OCI-LY1 (cell line): ENCODE measurements at regions not wholly inside any gene's neighbourhood (a gene's known extent, or its start where the extent isn't known, plus 50 kb on each side); places are given as distances from the start of the nearest gene placed in this dataset.

Source experiments
- H2AFZ ChIP-seq: fragments of 200-600 bp; sonication (generic), shearing (Covaris generic); 2 replicates; pipeline ENCODE4 v1.6.0; 2014; ENCODE audit warnings: antibody characterized with exemption, mild to moderate bottlenecking, low read length
- H3F3A ChIP-seq: fragments of 200-600 bp; sonication (generic), shearing (Covaris generic); 2 replicates; pipeline ENCODE4 v1.6.0; 2014; ENCODE audit warnings: mild to moderate bottlenecking, antibody characterized with exemption, low read length, moderate library complexity; ENCODE audit not compliant: insufficient read depth
- H3K27ac ChIP-seq: fragments of 200-600 bp; sonication (generic); 2 replicates; pipeline ENCODE4 v1.5.1; 2014; ENCODE audit warnings: low read length, mixed run types, mild to moderate bottlenecking, low read depth; ENCODE audit not compliant: poor library complexity, severe bottlenecking
- H3K27me3 ChIP-seq: fragments of 200-600 bp; sonication (generic); 2 replicates; pipeline ENCODE4 v1.6.0; 2014; ENCODE audit warnings: antibody characterized with exemption, mild to moderate bottlenecking, low read length, moderate library complexity; ENCODE audit not compliant: insufficient read depth
- H3K36me3 ChIP-seq: fragments of 200-600 bp; sonication (generic); 2 replicates; pipeline ENCODE4 v1.6.1; 2014; ENCODE audit warnings: mild to moderate bottlenecking, antibody characterized with exemption, low read length, moderate library complexity, mixed read lengths; ENCODE audit not compliant: insufficient read depth
- H3K4me1 ChIP-seq: fragments of 200-600 bp; sonication (generic); 2 replicates; pipeline ENCODE4 v1.5.1; 2014; ENCODE audit warnings: mild to moderate bottlenecking, low read length, moderate library complexity; ENCODE audit not compliant: insufficient read depth, severe bottlenecking
- H3K4me2 ChIP-seq: fragments of 200-600 bp; sonication (generic), shearing (Covaris generic); 2 replicates; pipeline ENCODE4 v1.6.1; 2014; ENCODE audit warnings: low read length
- H3K4me3 ChIP-seq: fragments of 200-600 bp; sonication (generic); 2 replicates; pipeline ENCODE4 v1.5.1; 2014; ENCODE audit warnings: low read length, low read depth, mild to moderate bottlenecking, mixed read lengths; ENCODE audit not compliant: poor library complexity, severe bottlenecking
- H3K79me2 ChIP-seq: fragments of 200-600 bp; shearing (Covaris generic); 2 replicates; pipeline ENCODE4 v1.6.1; 2016; ENCODE audit warnings: mixed run types, low read length, mixed read lengths; ENCODE audit not compliant: insufficient read depth
- H3K9ac ChIP-seq: fragments of 200-600 bp; sonication (generic), shearing (Covaris generic); 2 replicates; pipeline ENCODE4 v1.6.1; 2014; ENCODE audit warnings: mild to moderate bottlenecking, low read length, mixed read lengths
- H3K9me2 ChIP-seq: fragments of 200-600 bp; sonication (generic), shearing (Covaris generic); 2 replicates; pipeline ENCODE4 v1.6.1; 2014; ENCODE audit warnings: low read depth, mild to moderate bottlenecking, low read length, mixed read lengths
- H3K9me3 ChIP-seq: fragments of 200-600 bp; shearing (Covaris generic); 2 replicates; pipeline ENCODE4 v1.6.1; 2014; ENCODE audit warnings: low read length, mixed read lengths
- H4K20me1 ChIP-seq: fragments of 200-600 bp; sonication (generic), shearing (Covaris generic); 2 replicates; pipeline ENCODE4 v1.6.0; 2016; ENCODE audit warnings: mild to moderate bottlenecking, low read length; ENCODE audit not compliant: insufficient read depth
- CTCF ChIP-seq: fragments of 200-600 bp; sonication (generic), shearing (Covaris generic); IDR thresholded peaks from 2 replicates; pipeline ENCODE4 v1.5.1; 2017; ENCODE audit warnings: mild to moderate bottlenecking, antibody characterized with exemption, low read length, moderate library complexity, mixed read lengths
- EZH2 ChIP-seq: fragments of 200-600 bp; sonication (generic), shearing (Covaris generic); IDR thresholded peaks from 2 replicates; pipeline ENCODE4 v1.8.0; 2017; ENCODE audit warnings: borderline replicate concordance, mixed run types, mild to moderate bottlenecking, antibody characterized with exemption, low read length, moderate library complexity, mixed read lengths

DNA sequence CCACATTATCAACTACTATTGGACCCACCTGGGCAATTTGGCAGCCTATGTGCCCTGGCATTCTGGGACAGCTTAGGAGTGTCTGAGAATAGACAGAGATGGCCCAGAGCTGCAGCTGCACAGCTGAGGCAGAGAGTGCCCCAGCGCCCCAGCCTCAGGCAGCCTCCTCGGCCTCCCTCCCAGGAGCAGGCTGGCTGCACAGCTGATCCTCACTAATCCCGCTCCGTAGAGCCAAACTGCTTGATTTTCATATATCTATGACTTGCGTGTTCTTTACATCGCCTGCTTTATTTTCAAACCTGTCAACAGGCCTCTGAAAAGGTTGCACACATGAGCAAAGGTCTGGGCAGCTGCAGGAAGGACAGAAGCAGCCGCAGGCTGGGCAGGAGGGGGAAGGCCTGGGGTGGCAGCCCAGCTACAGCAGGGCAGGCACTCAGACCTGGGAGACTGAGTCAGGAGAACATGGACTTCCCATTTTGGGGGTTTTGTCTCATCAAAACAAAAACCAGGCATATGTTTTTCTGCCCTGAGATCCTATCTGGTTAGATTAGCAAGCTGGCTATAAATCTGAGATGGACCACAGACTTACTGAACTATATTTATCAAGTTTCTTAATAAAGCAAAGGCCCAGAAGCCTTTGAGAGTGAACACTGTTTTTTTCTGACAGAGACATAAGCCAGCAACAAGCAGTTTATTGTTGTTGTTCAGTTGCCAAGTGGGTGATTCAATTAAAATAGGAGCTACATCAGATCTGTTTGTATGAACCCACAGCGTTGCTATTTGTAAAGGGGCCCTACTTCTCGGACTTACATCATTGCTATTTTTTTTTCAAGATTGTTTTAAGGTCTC lies 301.8 kb upstream of the DUSP10 start:
- no peaks in the 10 kb centered on the region for H3K27me3 ChIP-seq
- no peak overlapping the region for H2AFZ ChIP-seq
- no peak overlapping the region for H3K27ac ChIP-seq
- H3K9ac ChIP-seq, result no peak overlapping the region
- no peak overlapping the region for H3K4me3 ChIP-seq
- H3K36me3 ChIP-seq, result no peaks in the 10 kb centered on the region
- H3K9me2 ChIP-seq, result no peaks in the 10 kb centered on the region
- TF ChIP-seq CTCF, result no peak
- TF ChIP-seq EZH2, result no peak
- H3K4me1 ChIP-seq, result no peaks in the 10 kb centered on the region
- H3K4me2 ChIP-seq, result no peak overlapping the region
- no peaks in the 10 kb centered on the region for H4K20me1 ChIP-seq
- H3K9me3 ChIP-seq, result no peaks in the 10 kb centered on the region
- H3K79me2 ChIP-seq, result no peaks in the 10 kb centered on the region
- no peaks in the 10 kb centered on the region for H3F3A ChIP-seq

DNA sequence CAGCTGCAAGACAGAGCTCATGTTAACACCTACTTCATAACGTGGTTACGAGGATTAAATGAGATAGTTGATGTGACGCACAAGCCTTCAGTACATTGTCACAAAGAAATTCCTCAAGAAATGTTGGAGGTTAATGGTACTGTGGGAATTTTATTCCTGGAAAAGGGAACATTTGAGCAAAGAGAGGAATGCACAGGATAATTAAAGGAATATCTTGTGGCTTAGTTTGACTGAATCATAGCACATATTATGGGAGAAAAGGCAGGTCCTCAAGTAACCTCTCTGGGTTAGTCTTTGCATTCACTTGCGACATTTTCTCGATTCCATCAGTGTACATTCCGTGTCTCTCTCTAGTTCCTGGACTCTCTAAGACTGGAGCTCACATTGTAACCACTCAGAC lies 300.2 kb upstream of the DUSP10 start:
- H3K9me3 ChIP-seq, result no peaks in the 10 kb centered on the region
- no peak overlapping the region for H3K4me2 ChIP-seq
- no peaks in the 10 kb centered on the region for H3K4me1 ChIP-seq
- H3K9ac ChIP-seq, result no peak overlapping the region
- no peaks in the 10 kb centered on the region for H3K27me3 ChIP-seq
- no peak overlapping the region for H3K27ac ChIP-seq
- no peaks in the 10 kb centered on the region for H3K79me2 ChIP-seq
- H4K20me1 ChIP-seq, result no peaks in the 10 kb centered on the region
- H2AFZ ChIP-seq, result no peak overlapping the region
- no peaks in the 10 kb centered on the region for H3F3A ChIP-seq
- H3K36me3 ChIP-seq, result no peaks in the 10 kb centered on the region
- no peaks in the 10 kb centered on the region for H3K9me2 ChIP-seq
- no peak for TF ChIP-seq CTCF
- no peak for TF ChIP-seq EZH2
- H3K4me3 ChIP-seq, result no peak overlapping the region

- no peaks in the 10 kb centered on the region for H3K4me1 ChIP-seq
- TF ChIP-seq EZH2 (no peak), CTCF (no peak)
Measured at GRCh38 chr1:222040955-222041354, 299.1 kb upstream of the DUSP10 start.

More at GRCh38 chr1:222040955-222041354, 299.1 kb upstream of the DUSP10 start:
- no peak overlapping the region for H3K27ac ChIP-seq
- H4K20me1 ChIP-seq, result no peaks in the 10 kb centered on the region
- H3K9me3 ChIP-seq, result no peaks in the 10 kb centered on the region
- H3K9ac ChIP-seq, result no peak overlapping the region
- H3K4me2 ChIP-seq, result no peak overlapping the region
- H3F3A ChIP-seq, result no peaks in the 10 kb centered on the region
- H3K27me3 ChIP-seq, result no peaks in the 10 kb centered on the region
- H3K4me3 ChIP-seq, result no peak overlapping the region
- no peaks in the 10 kb centered on the region for H3K36me3 ChIP-seq
- H2AFZ ChIP-seq, result no peak overlapping the region
- H3K79me2 ChIP-seq, result no peaks in the 10 kb centered on the region
- H3K9me2 ChIP-seq, result no peaks in the 10 kb centered on the region
